ENCODE measurements at regions not wholly inside any gene's neighbourhood (a gene's known extent, or its start where the extent isn't known, plus 50 kb on each side); places are given as distances from the start of the nearest gene placed in this dataset.

- Mint-ChIP-seq H3K27ac (no peak overlapping the region), H3K4me3 (no peak overlapping the region), H3K36me3 (ENCODE audit: low read depth) (no peaks in the 10 kb centered on the region), H3K9me3 (no peaks in the 10 kb centered on the region), H3K27me3 (ENCODE audit: insufficient read depth) (no peaks in the 10 kb centered on the region), H3K4me1 (no peaks in the 10 kb centered on the region)
- WGBS, 2 experiments (ENCODE audit: insufficient coverage in 1 of 2, insufficient read length in 1 of 2): 86 to 89% methylated on average over 3 to 7 of the region's 8 CpGs
- no peak for DNase-seq
- Histone ChIP-seq H3K4me1 (ENCODE audit: control insufficient read depth, insufficient read depth, low read length) (no peaks in the 10 kb centered on the region), H3K9ac (ENCODE audit: extremely low read depth, low read length, poor library complexity, severe bottlenecking) (no peak overlapping the region), H3K36me3 (ENCODE audit: control insufficient read depth, insufficient read depth, low read length) (no peaks in the 10 kb centered on the region), H3K4me3 (ENCODE audit: low read length) (no peak overlapping the region), H3K27ac (ENCODE audit: low read depth, low read length) (no peak overlapping the region), H3K27me3 (ENCODE audit: control insufficient read depth, insufficient read depth, low read length, poor library complexity, severe bottlenecking) (no peaks in the 10 kb centered on the region), H3K9me3 (ENCODE audit: control insufficient read depth, low read length) (no peaks in the 10 kb centered on the region)
- no peak for TF ChIP-seq CTCF (conservative IDR thresholded peaks at IDR 0.05)
These were observed 1186.3 kb upstream of the CELF4 start for GRCh38 chr18:38751898-38752297.

GRCh38 chr18:38751211-38751610 lies 1185.6 kb upstream of the CELF4 start:
- H3K4me1 ChIP-seq (ENCODE audit: control insufficient read depth, insufficient read depth, low read length): no peaks in the 10 kb centered on the region
- no peak overlapping the region for H3K4me3 ChIP-seq (ENCODE audit: low read length)
- H3K27ac Mint-ChIP-seq: no peak overlapping the region
- no peaks in the 10 kb centered on the region for H3K36me3 ChIP-seq (ENCODE audit: control insufficient read depth, insufficient read depth, low read length)
- H3K36me3 Mint-ChIP-seq (ENCODE audit: low read depth): no peaks in the 10 kb centered on the region
- H3K9ac ChIP-seq (ENCODE audit: extremely low read depth, low read length, poor library complexity, severe bottlenecking): no peak overlapping the region
- TF ChIP-seq CTCF (conservative IDR thresholded peaks at IDR 0.05): no peak
- no peaks in the 10 kb centered on the region for H3K27me3 ChIP-seq (ENCODE audit: control insufficient read depth, insufficient read depth, low read length, poor library complexity, severe bottlenecking)
- no peak overlapping the region for H3K27ac ChIP-seq (ENCODE audit: low read depth, low read length)
- 89% methylated on average over 1 of the region's 2 CpGs; no CpG with 5 or more reads in 1 of the 2 experiments for WGBS, 2 experiments (ENCODE audit: insufficient coverage in 1 of 2, insufficient read length in 1 of 2)
- no peak overlapping the region for H3K4me3 Mint-ChIP-seq
- H3K4me1 Mint-ChIP-seq: no peaks in the 10 kb centered on the region
- no peaks in the 10 kb centered on the region for H3K9me3 ChIP-seq (ENCODE audit: control insufficient read depth, low read length)
- DNase-seq: no peak
- H3K27me3 Mint-ChIP-seq (ENCODE audit: insufficient read depth): no peaks in the 10 kb centered on the region
- H3K9me3 Mint-ChIP-seq: no peaks in the 10 kb centered on the region

GRCh38 chr18:38750751-38751150 lies 1185.2 kb upstream of the CELF4 start:
- no peak overlapping the region for H3K27ac Mint-ChIP-seq

More at GRCh38 chr18:38750751-38751150, 1185.2 kb upstream of the CELF4 start:
- Mint-ChIP-seq H3K9me3 (no peaks in the 10 kb centered on the region), H3K27me3 (ENCODE audit: insufficient read depth) (no peaks in the 10 kb centered on the region), H3K4me1 (no peaks in the 10 kb centered on the region), H3K36me3 (ENCODE audit: low read depth) (no peaks in the 10 kb centered on the region), H3K4me3 (no peak overlapping the region)
- DNase-seq: no peak
- no peaks in the 10 kb centered on the region for H3K9me3 ChIP-seq (ENCODE audit: control insufficient read depth, low read length)
- no peak overlapping the region for H3K4me3 ChIP-seq (ENCODE audit: low read length)
- H3K36me3 ChIP-seq (ENCODE audit: control insufficient read depth, insufficient read depth, low read length): no peaks in the 10 kb centered on the region
- no peak overlapping the region for H3K9ac ChIP-seq (ENCODE audit: extremely low read depth, low read length, poor library complexity, severe bottlenecking)
- no peaks in the 10 kb centered on the region for H3K27me3 ChIP-seq (ENCODE audit: control insufficient read depth, insufficient read depth, low read length, poor library complexity, severe bottlenecking)
- no peak overlapping the region for H3K27ac ChIP-seq (ENCODE audit: low read depth, low read length)
- H3K4me1 ChIP-seq (ENCODE audit: control insufficient read depth, insufficient read depth, low read length): no peaks in the 10 kb centered on the region
- WGBS, 2 experiments (ENCODE audit: insufficient coverage in 1 of 2, insufficient read length in 1 of 2): 87 to 100% methylated on average over 1 to 3 of the region's 3 CpGs
- TF ChIP-seq CTCF (conservative IDR thresholded peaks at IDR 0.05): no peak

Measured in endodermal cell (in vitro differentiated cells).